ENCODE measurements at regions not wholly inside any gene's neighbourhood (a gene's known extent, or its start where the extent isn't known, plus 50 kb on each side); places are given as distances from the start of the nearest gene placed in this dataset.

DNA sequence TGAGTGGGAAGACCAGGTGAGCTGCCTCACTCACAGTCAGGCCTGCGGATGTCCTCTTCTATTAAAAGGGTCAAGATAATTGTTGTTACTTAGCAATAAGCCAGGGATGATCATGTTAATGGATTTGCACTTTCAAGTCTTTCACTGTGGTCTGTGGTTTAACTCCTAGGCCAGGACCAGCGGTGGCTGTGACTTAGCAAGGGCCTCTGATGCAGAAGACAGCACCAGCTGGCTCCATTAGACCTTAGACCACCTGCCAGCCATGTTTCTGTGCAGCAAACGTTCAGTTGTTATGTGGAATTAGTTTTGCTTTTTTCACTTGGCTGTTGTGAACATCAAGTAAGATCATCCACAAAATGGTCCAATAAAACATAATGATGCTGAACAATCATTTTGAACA, 537.3 kb downstream of the TNS3 start:
- no peak for TF ChIP-seq GATA2 (IDR thresholded peaks at IDR 0.05; ENCODE audit: low read depth, low read length)
- TF ChIP-seq GATA3 (IDR thresholded peaks at IDR 0.05; ENCODE audit: low read depth, low read length): no peak

Data from SH-SY5Y (cell line).